ENCODE measurements at regions not wholly inside any gene's neighbourhood (a gene's known extent, or its start where the extent isn't known, plus 50 kb on each side); places are given as distances from the start of the nearest gene placed in this dataset.

- no peak for ATAC-seq
- H2AFZ ChIP-seq = no peak overlapping the region
These were observed 70.6 kb upstream of the E2F3 start for GRCh38 chr6:20331042-20331441.

GRCh38 chr6:20331625-20332024, 70.1 kb upstream of the E2F3 start:
- Histone ChIP-seq H3F3A (replicated peaks; ENCODE audit: low read depth) (no peaks in the 10 kb centered on the region), H3K79me2 (replicated peaks; ENCODE audit: insufficient read depth) (no peaks in the 10 kb centered on the region), H3K9me2 (ENCODE audit: insufficient read depth) (no peaks in the 10 kb centered on the region), H3K27ac (ENCODE audit: low read depth) (no peak overlapping the region), H3K4me1 (ENCODE audit: insufficient read depth) (peaks cover 6% of the 10 kb centered on the region; the same call in 1 of the 2 replicates), H3K4me3 (no peak overlapping the region), H3K27me3 (ENCODE audit: insufficient read depth) (no peaks in the 10 kb centered on the region), H3K4me2 (no peak overlapping the region), H3K36me3 (ENCODE audit: insufficient read depth) (no peaks in the 10 kb centered on the region), H4K20me1 (replicated peaks; ENCODE audit: insufficient read depth) (no peaks in the 10 kb centered on the region), H2AFZ (no peak overlapping the region)
- H3K4me1 Mint-ChIP-seq = peaks cover 9% of the 10 kb centered on the region
- no peaks in the 10 kb centered on the region for H3K9me3 Mint-ChIP-seq
- H3K36me3 Mint-ChIP-seq (ENCODE audit: low read depth) = no peaks in the 10 kb centered on the region
- DNase-seq (ENCODE audit: low spot score) (no peak), ATAC-seq (no peak)
- H3K27ac Mint-ChIP-seq = no peak overlapping the region
- no peak overlapping the region for H3K4me3 Mint-ChIP-seq
- peaks cover 2% of the 10 kb centered on the region for H3K27me3 Mint-ChIP-seq (ENCODE audit: insufficient read depth, low read depth, poor library complexity)
- TF ChIP-seq ZNF331 (CRISPR knock-in tag; IDR thresholded peaks at IDR 0.05; ENCODE audit: low read depth) (no peak), POLR2AphosphoS5 (IDR thresholded peaks at IDR 0.05; ENCODE audit: low read depth) (no peak), EZH2 (IDR thresholded peaks at IDR 0.05; ENCODE audit: low read depth, unreplicated experiment) (no peak)

More at GRCh38 chr6:20331042-20331441, 70.6 kb upstream of the E2F3 start:
- no peak for DNase-seq (ENCODE audit: low spot score)
- Mint-ChIP-seq H3K36me3 (ENCODE audit: low read depth) (no peaks in the 10 kb centered on the region), H3K27me3 (ENCODE audit: insufficient read depth, low read depth, poor library complexity) (peaks cover 2% of the 10 kb centered on the region), H3K4me1 (peaks cover 9% of the 10 kb centered on the region), H3K9me3 (no peaks in the 10 kb centered on the region), H3K4me3 (no peak overlapping the region), H3K27ac (no peak overlapping the region)
- no peak overlapping the region for H3K27ac ChIP-seq (ENCODE audit: low read depth)
- no peaks in the 10 kb centered on the region for H3K36me3 ChIP-seq (ENCODE audit: insufficient read depth)
- no peaks in the 10 kb centered on the region for H4K20me1 ChIP-seq (replicated peaks; ENCODE audit: insufficient read depth)
- H3K4me3 ChIP-seq = no peak overlapping the region
- H3K9me2 ChIP-seq (ENCODE audit: insufficient read depth) = no peaks in the 10 kb centered on the region
- no peaks in the 10 kb centered on the region for H3K27me3 ChIP-seq (ENCODE audit: insufficient read depth)
- TF ChIP-seq REST (IDR thresholded peaks at IDR 0.05; ENCODE audit: unreplicated experiment) = no peak
- no peak for TF ChIP-seq ETS1 (IDR thresholded peaks at IDR 0.05)
- TF ChIP-seq ZNF331 (CRISPR knock-in tag; IDR thresholded peaks at IDR 0.05; ENCODE audit: low read depth) = no peak
- no peak for TF ChIP-seq EZH2 (IDR thresholded peaks at IDR 0.05; ENCODE audit: low read depth, unreplicated experiment)
- no peak for TF ChIP-seq EZH2phosphoT487 (IDR thresholded peaks at IDR 0.05; ENCODE audit: unreplicated experiment)
- no peak for TF ChIP-seq JUNB (IDR thresholded peaks at IDR 0.05; ENCODE audit: unreplicated experiment)
- TF ChIP-seq STAT1 (IDR thresholded peaks at IDR 0.05; ENCODE audit: unreplicated experiment) = no peak
- H3K4me2 ChIP-seq = no peak overlapping the region
- H3K79me2 ChIP-seq (replicated peaks; ENCODE audit: insufficient read depth) = no peaks in the 10 kb centered on the region
- no peaks in the 10 kb centered on the region for H3F3A ChIP-seq (replicated peaks; ENCODE audit: low read depth)
- H3K4me1 ChIP-seq (ENCODE audit: insufficient read depth) = peaks cover 6% of the 10 kb centered on the region; the same call in 1 of the 2 replicates
